ENCODE measurements at regions not wholly inside any gene's neighbourhood (a gene's known extent, or its start where the extent isn't known, plus 50 kb on each side); places are given as distances from the start of the nearest gene placed in this dataset.

DNA sequence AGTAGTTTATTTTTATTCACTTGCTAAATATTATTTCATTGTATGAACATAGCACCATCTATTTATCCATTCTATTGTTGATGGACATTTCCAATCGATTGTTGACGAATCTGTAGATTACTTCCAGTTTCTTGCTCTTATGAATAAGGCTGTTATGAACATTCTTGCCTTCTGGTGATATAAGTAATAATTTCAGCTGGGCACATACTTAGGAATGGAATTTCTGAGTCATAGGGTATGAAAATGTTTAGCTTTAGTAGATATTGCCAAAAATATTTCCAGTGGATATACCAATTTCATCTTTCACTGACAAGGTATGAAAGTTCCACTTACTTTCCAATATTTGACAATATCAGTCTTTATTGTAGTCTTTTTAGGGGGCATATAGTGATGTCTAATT lies 468.5 kb downstream of the ETNK1 start:
- Histone ChIP-seq H3K4me1 (ENCODE audit: insufficient read depth) (no peaks in the 10 kb centered on the region), H4K20me1 (ENCODE audit: insufficient read depth) (no peaks in the 10 kb centered on the region), H3K36me3 (ENCODE audit: low read depth) (no peaks in the 10 kb centered on the region), H3K79me2 (ENCODE audit: insufficient read depth) (no peaks in the 10 kb centered on the region), H3K9ac (no peak overlapping the region), H3K9me3 (ENCODE audit: low read depth) (no peaks in the 10 kb centered on the region), H3K27ac (no peak overlapping the region), H3K4me2 (ENCODE audit: unreplicated experiment) (no peak overlapping the region), H3F3A (ENCODE audit: insufficient read depth) (no peaks in the 10 kb centered on the region), H2AFZ (no peak overlapping the region), H3K27me3 (replicated peaks; ENCODE audit: insufficient read depth) (0 out of 2 replicates have a peak, but pooled peaks cover 3% of the 10 kb centered on the region), H3K4me3 (no peak overlapping the region), H3K9me2 (ENCODE audit: insufficient read depth) (no peaks in the 10 kb centered on the region)
- in situ Hi-C loops (cut with MboI) = no loop called here
- TF ChIP-seq EZH2phosphoT487 (IDR thresholded peaks at IDR 0.05; ENCODE audit: insufficient read depth, low read depth) (no peak), EZH2 (IDR thresholded peaks at IDR 0.05; ENCODE audit: insufficient read depth, poor library complexity, severe bottlenecking) (no peak)
- 40 to 48% methylated on average over 2 of the region's 2 CpGs for WGBS, 2 experiments (ENCODE audit: low coverage in 1 of 2, low lambda C conversion rate in 2 of 2, missing lambda C conversion rate in 2 of 2)
- DNase-seq = no peak

DNA sequence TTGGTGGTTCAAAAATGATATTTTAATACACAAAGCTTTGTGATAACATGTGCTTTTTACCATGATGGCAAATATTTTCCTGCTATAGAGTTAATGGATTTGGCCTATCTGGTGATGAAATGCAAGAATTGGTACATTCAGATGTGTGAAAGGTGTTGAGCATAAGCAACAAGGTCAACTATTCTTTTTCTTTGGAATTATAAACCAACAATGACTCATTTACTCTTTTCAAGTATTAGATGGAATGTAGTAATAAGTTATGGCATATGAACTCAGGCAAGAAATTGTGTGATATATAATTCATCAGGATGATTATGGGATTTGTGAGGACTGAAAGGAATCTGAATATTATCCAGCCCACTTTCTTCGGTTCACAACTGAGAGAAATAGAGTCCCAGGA lies 471.4 kb downstream of the ETNK1 start:
- no peak for TF ChIP-seq EZH2phosphoT487 (IDR thresholded peaks at IDR 0.05; ENCODE audit: insufficient read depth, low read depth)
- TF ChIP-seq EZH2 (IDR thresholded peaks at IDR 0.05; ENCODE audit: insufficient read depth, poor library complexity, severe bottlenecking) = no peak
- H3K27ac ChIP-seq = no peak overlapping the region
- in situ Hi-C loops (cut with MboI) = no loop called here
- no peak overlapping the region for H2AFZ ChIP-seq
- no peak overlapping the region for H3K4me3 ChIP-seq
- H3K79me2 ChIP-seq (ENCODE audit: insufficient read depth) = no peaks in the 10 kb centered on the region
- no peak overlapping the region for H3K9ac ChIP-seq
- H3K27me3 ChIP-seq (replicated peaks; ENCODE audit: insufficient read depth) = 0 out of 2 replicates have a peak, but pooled peaks cover 3% of the 10 kb centered on the region
- H3K4me2 ChIP-seq (ENCODE audit: unreplicated experiment) = no peak overlapping the region
- no peaks in the 10 kb centered on the region for H3K9me2 ChIP-seq (ENCODE audit: insufficient read depth)
- H4K20me1 ChIP-seq (ENCODE audit: insufficient read depth) = no peaks in the 10 kb centered on the region
- no peak for DNase-seq
- no peaks in the 10 kb centered on the region for H3F3A ChIP-seq (ENCODE audit: insufficient read depth)
- no peaks in the 10 kb centered on the region for H3K4me1 ChIP-seq (ENCODE audit: insufficient read depth)
- H3K36me3 ChIP-seq (ENCODE audit: low read depth) = no peaks in the 10 kb centered on the region
- H3K9me3 ChIP-seq (ENCODE audit: low read depth) = no peaks in the 10 kb centered on the region
- 51 to 52% methylated on average over 1 of the region's 1 CpG for WGBS, 2 experiments (ENCODE audit: low coverage in 1 of 2, low lambda C conversion rate in 2 of 2, missing lambda C conversion rate in 2 of 2)

DNA sequence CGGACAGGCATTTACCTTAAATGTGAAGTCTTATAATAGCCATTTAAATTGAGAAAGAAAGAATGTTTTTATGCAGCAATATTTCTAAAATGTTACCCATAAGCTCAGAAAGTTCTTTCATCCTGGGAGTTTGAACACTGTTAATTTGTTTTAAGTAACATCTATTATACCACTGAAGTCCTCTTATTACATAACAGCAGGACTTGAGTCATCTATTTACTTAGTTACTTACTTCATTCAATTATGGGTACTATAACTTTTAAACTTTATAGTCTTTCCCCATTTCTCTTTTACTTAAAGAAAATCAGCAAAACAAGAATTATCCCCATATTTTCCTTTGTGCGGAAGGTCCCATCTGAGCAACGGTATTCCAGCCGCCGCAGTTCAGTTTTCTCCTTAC lies 473.1 kb downstream of the ETNK1 start:
- no peak overlapping the region for H3K4me3 ChIP-seq
- no peaks in the 10 kb centered on the region for H3K79me2 ChIP-seq (ENCODE audit: insufficient read depth)
- H2AFZ ChIP-seq = no peak overlapping the region
- H4K20me1 ChIP-seq (ENCODE audit: insufficient read depth) = no peaks in the 10 kb centered on the region
- no peaks in the 10 kb centered on the region for H3K36me3 ChIP-seq (ENCODE audit: low read depth)
- H3F3A ChIP-seq (ENCODE audit: insufficient read depth) = no peaks in the 10 kb centered on the region
- in situ Hi-C loops (cut with MboI) = no loop called here
- DNase-seq = no peak
- no peaks in the 10 kb centered on the region for H3K9me3 ChIP-seq (ENCODE audit: low read depth)
- H3K27me3 ChIP-seq (replicated peaks; ENCODE audit: insufficient read depth) = 0 out of 2 replicates have a peak, but pooled peaks cover under 1% of the 10 kb centered on the region
- no peak overlapping the region for H3K9ac ChIP-seq
- no peak overlapping the region for H3K27ac ChIP-seq
- no peaks in the 10 kb centered on the region for H3K4me1 ChIP-seq (ENCODE audit: insufficient read depth)
- no peak for TF ChIP-seq EZH2 (IDR thresholded peaks at IDR 0.05; ENCODE audit: insufficient read depth, poor library complexity, severe bottlenecking)
- no peak for TF ChIP-seq EZH2phosphoT487 (IDR thresholded peaks at IDR 0.05; ENCODE audit: insufficient read depth, low read depth)
- H3K9me2 ChIP-seq (ENCODE audit: insufficient read depth) = no peaks in the 10 kb centered on the region
- no peak overlapping the region for H3K4me2 ChIP-seq (ENCODE audit: unreplicated experiment)
- 49 to 50% methylated on average over 5 of the region's 5 CpGs for WGBS, 2 experiments (ENCODE audit: low coverage in 1 of 2, low lambda C conversion rate in 2 of 2, missing lambda C conversion rate in 2 of 2)

DNA sequence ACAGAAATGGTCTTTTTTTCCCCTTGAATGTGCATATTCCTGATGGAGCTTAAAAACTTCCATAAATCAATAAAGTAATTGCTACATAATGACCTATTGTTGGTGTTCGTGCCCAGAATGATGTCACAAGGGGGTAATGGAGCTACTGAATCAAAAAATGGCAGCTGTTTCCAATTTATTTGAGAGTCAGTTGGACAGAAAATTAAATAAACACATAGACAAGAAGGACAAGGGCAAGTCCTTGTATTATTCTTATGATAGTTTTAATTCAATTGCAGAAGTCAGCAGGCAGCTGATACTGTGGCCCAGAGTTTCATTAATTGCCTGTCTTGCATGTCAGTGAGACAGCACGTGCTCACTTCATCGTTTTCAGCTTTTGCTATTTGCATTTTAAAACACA lies 473.5 kb downstream of the ETNK1 start:
- DNase-seq = no peak
- in situ Hi-C loops (cut with MboI) = no loop called here
- WGBS, 2 experiments (ENCODE audit: low coverage in 1 of 2, low lambda C conversion rate in 2 of 2, missing lambda C conversion rate in 2 of 2) = 2 to 7% methylated on average over 3 of the region's 3 CpGs
- H3K9ac ChIP-seq = no peak overlapping the region
- no peak overlapping the region for H3K4me2 ChIP-seq (ENCODE audit: unreplicated experiment)
- H4K20me1 ChIP-seq (ENCODE audit: insufficient read depth) = no peaks in the 10 kb centered on the region
- no peak for TF ChIP-seq EZH2phosphoT487 (IDR thresholded peaks at IDR 0.05; ENCODE audit: insufficient read depth, low read depth)
- TF ChIP-seq EZH2 (IDR thresholded peaks at IDR 0.05; ENCODE audit: insufficient read depth, poor library complexity, severe bottlenecking) = no peak
- H3K36me3 ChIP-seq (ENCODE audit: low read depth) = no peaks in the 10 kb centered on the region
- H3K4me3 ChIP-seq = no peak overlapping the region
- H3K79me2 ChIP-seq (ENCODE audit: insufficient read depth) = no peaks in the 10 kb centered on the region
- no peaks in the 10 kb centered on the region for H3K9me2 ChIP-seq (ENCODE audit: insufficient read depth)
- H3F3A ChIP-seq (ENCODE audit: insufficient read depth) = no peaks in the 10 kb centered on the region
- no peak overlapping the region for H3K27ac ChIP-seq
- no peaks in the 10 kb centered on the region for H3K9me3 ChIP-seq (ENCODE audit: low read depth)
- H3K27me3 ChIP-seq (replicated peaks; ENCODE audit: insufficient read depth) = no peaks in the 10 kb centered on the region
- no peaks in the 10 kb centered on the region for H3K4me1 ChIP-seq (ENCODE audit: insufficient read depth)
- no peak overlapping the region for H2AFZ ChIP-seq

DNA sequence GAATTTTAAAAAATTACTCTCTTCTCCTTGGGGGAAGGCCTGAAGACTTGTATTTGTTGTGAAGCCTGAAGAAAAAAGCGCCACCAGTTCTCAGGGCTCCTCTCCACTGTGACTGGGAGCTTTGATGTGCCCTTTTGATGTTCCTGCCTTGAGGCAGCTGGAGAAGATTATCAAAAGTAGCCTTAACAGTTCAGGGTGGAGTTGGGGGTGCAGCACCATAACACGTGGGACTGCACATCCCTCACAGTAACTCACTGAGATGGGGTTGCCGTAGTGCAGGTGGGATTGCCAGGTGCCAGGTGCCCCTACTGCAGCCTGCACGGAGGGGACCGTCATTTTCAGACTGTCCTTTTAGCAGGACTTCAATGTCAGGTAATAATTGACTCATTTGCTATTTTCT lies 474.1 kb downstream of the ETNK1 start:
- Histone ChIP-seq H4K20me1 (ENCODE audit: insufficient read depth) (no peaks in the 10 kb centered on the region), H3K9me2 (ENCODE audit: insufficient read depth) (no peaks in the 10 kb centered on the region), H3F3A (ENCODE audit: insufficient read depth) (no peaks in the 10 kb centered on the region), H3K27me3 (replicated peaks; ENCODE audit: insufficient read depth) (no peaks in the 10 kb centered on the region), H3K4me3 (no peak overlapping the region), H3K36me3 (ENCODE audit: low read depth) (no peaks in the 10 kb centered on the region), H3K9me3 (ENCODE audit: low read depth) (no peaks in the 10 kb centered on the region), H3K27ac (no peak overlapping the region), H3K4me2 (ENCODE audit: unreplicated experiment) (no peak overlapping the region), H3K9ac (no peak overlapping the region), H3K79me2 (ENCODE audit: insufficient read depth) (no peaks in the 10 kb centered on the region), H3K4me1 (ENCODE audit: insufficient read depth) (no peaks in the 10 kb centered on the region), H2AFZ (no peak overlapping the region)
- WGBS, 2 experiments (ENCODE audit: low coverage in 1 of 2, low lambda C conversion rate in 2 of 2, missing lambda C conversion rate in 2 of 2) = 22 to 32% methylated on average over 5 of the region's 5 CpGs
- DNase-seq = no peak
- TF ChIP-seq EZH2phosphoT487 (IDR thresholded peaks at IDR 0.05; ENCODE audit: insufficient read depth, low read depth) = no peak
- TF ChIP-seq EZH2 (IDR thresholded peaks at IDR 0.05; ENCODE audit: insufficient read depth, poor library complexity, severe bottlenecking) = no peak
- in situ Hi-C loops (cut with MboI) = no loop called here

All from GM23248 (cell line).